ENCODE measurements at regions not wholly inside any gene's neighbourhood (a gene's known extent, or its start where the extent isn't known, plus 50 kb on each side); places are given as distances from the start of the nearest gene placed in this dataset.

DNA sequence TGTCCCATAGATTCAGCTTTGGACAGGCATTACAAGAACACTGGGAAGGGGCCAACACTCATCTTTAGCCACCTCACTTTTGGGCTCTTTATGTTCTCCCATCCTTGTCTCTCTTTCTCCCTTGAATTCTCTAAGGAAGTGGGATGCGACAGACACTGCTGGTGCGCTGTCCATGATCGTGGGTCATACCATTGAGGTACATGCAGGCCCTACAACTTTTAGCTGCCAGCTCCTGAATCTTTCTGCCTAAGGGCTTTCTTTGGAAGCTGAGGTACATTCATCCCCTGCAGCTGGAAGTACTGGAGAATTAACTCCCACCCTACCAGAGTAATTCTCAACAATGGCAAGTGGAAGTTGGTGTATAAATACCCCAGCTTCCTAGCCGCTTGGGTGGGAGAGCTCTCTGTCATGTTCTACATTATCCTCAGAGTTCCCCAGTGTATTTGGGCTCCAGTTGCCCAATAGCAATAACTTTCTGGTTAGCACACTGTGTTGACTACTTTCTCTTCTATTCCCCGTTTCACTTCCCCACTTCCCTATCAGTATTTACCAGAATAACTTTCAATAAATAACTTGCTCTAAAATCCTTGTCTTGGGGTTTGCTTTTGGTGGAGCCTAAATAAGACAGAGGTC lies 75.6 kb upstream of the ADRA1D start:
- Histone ChIP-seq H3K36me3 (ENCODE audit: insufficient read depth, low read length) (no peaks in the 10 kb centered on the region), H3K9ac (ENCODE audit: low read length) (no peak overlapping the region), H2AFZ (ENCODE audit: low read depth, low read length) (no peak overlapping the region), H3F3A (ENCODE audit: insufficient read depth, low read length, poor library complexity, severe bottlenecking) (no peaks in the 10 kb centered on the region), H4K20me1 (ENCODE audit: insufficient read depth) (no peaks in the 10 kb centered on the region), H3K27me3 (ENCODE audit: insufficient read depth, low read depth, low read length) (no peaks in the 10 kb centered on the region), H3K4me2 (ENCODE audit: low read length) (no peak overlapping the region), H3K4me3 (ENCODE audit: low read length) (no peak overlapping the region), H3K9me2 (ENCODE audit: insufficient read depth, low read length) (no peaks in the 10 kb centered on the region), H3K27ac (ENCODE audit: low read length) (no peak overlapping the region), H3K79me2 (replicated peaks; ENCODE audit: insufficient read depth, low read length) (no peaks in the 10 kb centered on the region), H3K9me3 (ENCODE audit: low read length) (no peaks in the 10 kb centered on the region)
- TF ChIP-seq SMC3 (conservative IDR thresholded peaks at IDR 0.05; ENCODE audit: poor library complexity), result no peak
- no peak for TF ChIP-seq MXI1 (conservative IDR thresholded peaks at IDR 0.05; ENCODE audit: poor library complexity, severe bottlenecking)
- TF ChIP-seq, protein P1, sequence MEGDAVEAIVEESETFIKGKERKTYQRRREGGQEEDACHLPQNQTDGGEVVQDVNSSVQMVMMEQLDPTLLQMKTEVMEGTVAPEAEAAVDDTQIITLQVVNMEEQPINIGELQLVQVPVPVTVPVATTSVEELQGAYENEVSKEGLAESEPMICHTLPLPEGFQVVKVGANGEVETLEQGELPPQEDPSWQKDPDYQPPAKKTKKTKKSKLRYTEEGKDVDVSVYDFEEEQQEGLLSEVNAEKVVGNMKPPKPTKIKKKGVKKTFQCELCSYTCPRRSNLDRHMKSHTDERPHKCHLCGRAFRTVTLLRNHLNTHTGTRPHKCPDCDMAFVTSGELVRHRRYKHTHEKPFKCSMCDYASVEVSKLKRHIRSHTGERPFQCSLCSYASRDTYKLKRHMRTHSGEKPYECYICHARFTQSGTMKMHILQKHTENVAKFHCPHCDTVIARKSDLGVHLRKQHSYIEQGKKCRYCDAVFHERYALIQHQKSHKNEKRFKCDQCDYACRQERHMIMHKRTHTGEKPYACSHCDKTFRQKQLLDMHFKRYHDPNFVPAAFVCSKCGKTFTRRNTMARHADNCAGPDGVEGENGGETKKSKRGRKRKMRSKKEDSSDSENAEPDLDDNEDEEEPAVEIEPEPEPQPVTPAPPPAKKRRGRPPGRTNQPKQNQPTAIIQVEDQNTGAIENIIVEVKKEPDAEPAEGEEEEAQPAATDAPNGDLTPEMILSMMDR (IDR thresholded peaks at IDR 0.05; ENCODE audit: poor library complexity, severe bottlenecking), result no peak
- no peak for TF ChIP-seq POLR2AphosphoS5 (IDR thresholded peaks at IDR 0.05)
- no peak for TF ChIP-seq RAD21 (conservative IDR thresholded peaks at IDR 0.05)
- TF ChIP-seq, protein P2, sequence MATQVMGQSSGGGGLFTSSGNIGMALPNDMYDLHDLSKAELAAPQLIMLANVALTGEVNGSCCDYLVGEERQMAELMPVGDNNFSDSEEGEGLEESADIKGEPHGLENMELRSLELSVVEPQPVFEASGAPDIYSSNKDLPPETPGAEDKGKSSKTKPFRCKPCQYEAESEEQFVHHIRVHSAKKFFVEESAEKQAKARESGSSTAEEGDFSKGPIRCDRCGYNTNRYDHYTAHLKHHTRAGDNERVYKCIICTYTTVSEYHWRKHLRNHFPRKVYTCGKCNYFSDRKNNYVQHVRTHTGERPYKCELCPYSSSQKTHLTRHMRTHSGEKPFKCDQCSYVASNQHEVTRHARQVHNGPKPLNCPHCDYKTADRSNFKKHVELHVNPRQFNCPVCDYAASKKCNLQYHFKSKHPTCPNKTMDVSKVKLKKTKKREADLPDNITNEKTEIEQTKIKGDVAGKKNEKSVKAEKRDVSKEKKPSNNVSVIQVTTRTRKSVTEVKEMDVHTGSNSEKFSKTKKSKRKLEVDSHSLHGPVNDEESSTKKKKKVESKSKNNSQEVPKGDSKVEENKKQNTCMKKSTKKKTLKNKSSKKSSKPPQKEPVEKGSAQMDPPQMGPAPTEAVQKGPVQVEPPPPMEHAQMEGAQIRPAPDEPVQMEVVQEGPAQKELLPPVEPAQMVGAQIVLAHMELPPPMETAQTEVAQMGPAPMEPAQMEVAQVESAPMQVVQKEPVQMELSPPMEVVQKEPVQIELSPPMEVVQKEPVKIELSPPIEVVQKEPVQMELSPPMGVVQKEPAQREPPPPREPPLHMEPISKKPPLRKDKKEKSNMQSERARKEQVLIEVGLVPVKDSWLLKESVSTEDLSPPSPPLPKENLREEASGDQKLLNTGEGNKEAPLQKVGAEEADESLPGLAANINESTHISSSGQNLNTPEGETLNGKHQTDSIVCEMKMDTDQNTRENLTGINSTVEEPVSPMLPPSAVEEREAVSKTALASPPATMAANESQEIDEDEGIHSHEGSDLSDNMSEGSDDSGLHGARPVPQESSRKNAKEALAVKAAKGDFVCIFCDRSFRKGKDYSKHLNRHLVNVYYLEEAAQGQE (IDR thresholded peaks at IDR 0.05; ENCODE audit: borderline replicate concordance), result no peak
- TF ChIP-seq TAF1 (IDR thresholded peaks at IDR 0.05; ENCODE audit: low read depth), result no peak
- no peak for TF ChIP-seq EP300 (conservative IDR thresholded peaks at IDR 0.05; ENCODE audit: poor library complexity, severe bottlenecking)
- no peak for TF ChIP-seq EZH2 (IDR thresholded peaks at IDR 0.05; ENCODE audit: borderline replicate concordance, insufficient read depth, low read length, poor library complexity, severe bottlenecking)

DNA sequence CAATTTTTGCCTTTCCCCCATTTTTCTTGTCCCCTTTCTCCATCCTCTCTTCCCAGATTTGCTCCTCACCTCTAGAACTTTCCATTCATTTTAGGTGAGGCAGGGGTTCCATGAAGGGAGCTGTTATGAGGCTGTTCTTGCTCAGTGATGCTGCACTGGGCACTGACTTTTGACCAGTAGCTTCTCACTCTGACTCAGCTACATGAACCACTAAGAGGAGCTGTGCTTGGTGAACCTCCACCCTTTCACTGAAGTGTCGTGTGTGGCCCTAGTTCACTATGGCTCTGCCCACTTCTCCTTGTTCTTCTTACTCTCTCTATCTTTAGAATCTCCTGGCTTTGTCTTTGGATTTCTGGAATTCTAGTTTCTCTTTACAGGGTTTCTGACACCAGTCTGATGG lies 73.4 kb upstream of the ADRA1D start:
- H3K9ac ChIP-seq (ENCODE audit: low read length), result no peak overlapping the region
- no peaks in the 10 kb centered on the region for H3K27me3 ChIP-seq (ENCODE audit: insufficient read depth, low read depth, low read length)
- H3K9me3 ChIP-seq (ENCODE audit: low read length), result no peaks in the 10 kb centered on the region
- H3K36me3 ChIP-seq (ENCODE audit: insufficient read depth, low read length), result no peaks in the 10 kb centered on the region
- no peak overlapping the region for H3K4me2 ChIP-seq (ENCODE audit: low read length)
- H3K79me2 ChIP-seq (replicated peaks; ENCODE audit: insufficient read depth, low read length), result no peaks in the 10 kb centered on the region
- no peak overlapping the region for H3K4me3 ChIP-seq (ENCODE audit: low read length)
- H2AFZ ChIP-seq (ENCODE audit: low read depth, low read length), result no peak overlapping the region
- H3F3A ChIP-seq (ENCODE audit: insufficient read depth, low read length, poor library complexity, severe bottlenecking), result no peaks in the 10 kb centered on the region
- H4K20me1 ChIP-seq (ENCODE audit: insufficient read depth), result no peaks in the 10 kb centered on the region
- TF ChIP-seq RAD21 (conservative IDR thresholded peaks at IDR 0.05) (no peak), EP300 (conservative IDR thresholded peaks at IDR 0.05; ENCODE audit: poor library complexity, severe bottlenecking) (no peak), TAF1 (IDR thresholded peaks at IDR 0.05; ENCODE audit: low read depth) (no peak), SMC3 (conservative IDR thresholded peaks at IDR 0.05; ENCODE audit: poor library complexity) (no peak), POLR2AphosphoS5 (IDR thresholded peaks at IDR 0.05) (no peak), MXI1 (conservative IDR thresholded peaks at IDR 0.05; ENCODE audit: poor library complexity, severe bottlenecking) (no peak), EZH2 (IDR thresholded peaks at IDR 0.05; ENCODE audit: borderline replicate concordance, insufficient read depth, low read length, poor library complexity, severe bottlenecking) (no peak)
- TF ChIP-seq, protein P2 (IDR thresholded peaks at IDR 0.05; ENCODE audit: borderline replicate concordance), result no peak
- TF ChIP-seq, protein P1 (IDR thresholded peaks at IDR 0.05; ENCODE audit: poor library complexity, severe bottlenecking), result no peak
- H3K9me2 ChIP-seq (ENCODE audit: insufficient read depth, low read length), result no peaks in the 10 kb centered on the region
- H3K27ac ChIP-seq (ENCODE audit: low read length), result no peak overlapping the region
